DOHH2 (cell line): ENCODE measurements at regions not wholly inside any gene's neighbourhood (a gene's known extent, or its start where the extent isn't known, plus 50 kb on each side); places are given as distances from the start of the nearest gene placed in this dataset.

Source experiments
- CTCF ChIP-seq: fragments of 200-600 bp; sonication (generic); IDR thresholded peaks from one replicate; pipeline ENCODE4 v1.5.1; 2014; ENCODE audit warnings: antibody characterized with exemption, mild to moderate bottlenecking, low read depth, low read length; ENCODE audit not compliant: poor library complexity, severe bottlenecking
- EZH2phosphoT487 ChIP-seq: fragments of 200-600 bp; sonication (generic); IDR thresholded peaks from 2 replicates; pipeline ENCODE4 v1.6.1; 2017; ENCODE audit warnings: borderline replicate concordance, mild to moderate bottlenecking, antibody characterized with exemption, low read length, moderate library complexity, mixed read lengths

GRCh38 chr13:33626407-33626806 lies 191.5 kb upstream of the RFC3 start:
- TF ChIP-seq CTCF (no peak), EZH2phosphoT487 (no peak)
